Astrocyte (in vitro differentiated cells and primary cell): ENCODE measurements at regions not wholly inside any gene's neighbourhood (a gene's known extent, or its start where the extent isn't known, plus 50 kb on each side); places are given as distances from the start of the nearest gene placed in this dataset.

Source experiments
- CTCF ChIP-seq: IDR thresholded peaks from 2 replicates; pipeline ENCODE4 v1.5.1; 2011; ENCODE audit warnings: low read depth, mild to moderate bottlenecking, inconsistent platforms, low read length, moderate library complexity; ENCODE audit not compliant: insufficient read depth
- EZH2 ChIP-seq: IDR thresholded peaks from 2 replicates; pipeline ENCODE4 v1.6.1; 2012; ENCODE audit warnings: mild to moderate bottlenecking, low read length, inconsistent platforms; ENCODE audit not compliant: insufficient read depth

- TF ChIP-seq CTCF (no peak), EZH2 (no peak)
These were observed 398.8 kb downstream of the HACE1 start for GRCh38 chr6:104460738-104461483.
